Hepatocyte (in vitro differentiated cells): ENCODE measurements at regions not wholly inside any gene's neighbourhood (a gene's known extent, or its start where the extent isn't known, plus 50 kb on each side); places are given as distances from the start of the nearest gene placed in this dataset.

Source experiments
- DNase-seq: peaks from one replicate; pipeline ENCODE4 v3.0.0-alpha.2; 2016; ENCODE audit warnings: low spot score
- H2AFZ ChIP-seq: fragments of 200-600 bp; sonication (generic); 2 replicates; pipeline ENCODE4 v1.6.0; 2016; ENCODE audit warnings: antibody characterized with exemption, mild to moderate bottlenecking
- H3K27ac ChIP-seq: fragments of 200-600 bp; sonication (generic); 2 replicates; pipeline ENCODE4 v1.5.1; 2016; ENCODE audit warnings: mild to moderate bottlenecking
- H3K27me3 ChIP-seq: fragments of 200-600 bp; sonication (generic); 2 replicates; pipeline ENCODE4 v1.6.1; 2016
- H3K36me3 ChIP-seq: fragments of 200-600 bp; sonication (generic); replicated peaks from 2 replicates; pipeline ENCODE4 v1.5.1; 2016; ENCODE audit warnings: low read depth; ENCODE audit not compliant: insufficient read depth
- H3K4me1 ChIP-seq: fragments of 200-600 bp; sonication (generic); 2 replicates; pipeline ENCODE4 v1.5.1; 2016; ENCODE audit warnings: mild to moderate bottlenecking, moderate library complexity; ENCODE audit not compliant: insufficient read depth
- H3K4me2 ChIP-seq: fragments of 200-600 bp; sonication (generic); 2 replicates; pipeline ENCODE4 v1.6.0; 2016
- H3K4me3 ChIP-seq: fragments of 200-600 bp; sonication (generic); 2 replicates; pipeline ENCODE4 v1.5.1; 2016; ENCODE audit warnings: mild to moderate bottlenecking
- H3K79me2 ChIP-seq: fragments of 200-600 bp; sonication (generic); 2 replicates; pipeline ENCODE4 v1.6.0; 2017; ENCODE audit warnings: mild to moderate bottlenecking
- H3K9me2 ChIP-seq: fragments of 200-600 bp; sonication (generic); replicated peaks from 2 replicates; pipeline ENCODE4 v1.6.0; 2017; ENCODE audit warnings: mild to moderate bottlenecking; ENCODE audit not compliant: insufficient read depth
- H3K9me3 ChIP-seq: fragments of 200-600 bp; sonication (generic); 2 replicates; pipeline ENCODE4 v1.5.1; 2016; ENCODE audit warnings: low read depth, mild to moderate bottlenecking
- H4K20me1 ChIP-seq: fragments of 200-600 bp; sonication (generic); 2 replicates; pipeline ENCODE4 v1.6.0; 2016; ENCODE audit warnings: mild to moderate bottlenecking; ENCODE audit not compliant: insufficient read depth, poor library complexity, severe bottlenecking
- EZH2 ChIP-seq: fragments of 200-600 bp; sonication (generic); IDR thresholded peaks from 2 replicates; pipeline ENCODE4 v1.6.1; 2016; ENCODE audit warnings: antibody characterized with exemption, mild to moderate bottlenecking, borderline replicate concordance
- EZH2phosphoT487 ChIP-seq: fragments of 200-600 bp; sonication (generic); IDR thresholded peaks from one replicate; pipeline ENCODE4 v1.6.1; 2018; ENCODE audit warnings: antibody characterized with exemption, mild to moderate bottlenecking, low read depth, moderate library complexity; ENCODE audit not compliant: unreplicated experiment, severe bottlenecking
- WGBS: methylation state at CpG from one replicate; pipeline ENCODE4 v1.1.6; 2016; ENCODE audit warnings: low lambda C conversion rate; ENCODE audit errors: missing lambda C conversion rate; 5-methylcytosine and 5-hydroxymethylcytosine counted together
- TF ChIP-seq, protein P1 (sequence below): fragments of 200-600 bp; sonication (generic); IDR thresholded peaks from 2 replicates; pipeline ENCODE4 v1.5.1; 2016; ENCODE audit warnings: antibody characterized with exemption, mild to moderate bottlenecking; ENCODE audit not compliant: poor library complexity

DNA sequence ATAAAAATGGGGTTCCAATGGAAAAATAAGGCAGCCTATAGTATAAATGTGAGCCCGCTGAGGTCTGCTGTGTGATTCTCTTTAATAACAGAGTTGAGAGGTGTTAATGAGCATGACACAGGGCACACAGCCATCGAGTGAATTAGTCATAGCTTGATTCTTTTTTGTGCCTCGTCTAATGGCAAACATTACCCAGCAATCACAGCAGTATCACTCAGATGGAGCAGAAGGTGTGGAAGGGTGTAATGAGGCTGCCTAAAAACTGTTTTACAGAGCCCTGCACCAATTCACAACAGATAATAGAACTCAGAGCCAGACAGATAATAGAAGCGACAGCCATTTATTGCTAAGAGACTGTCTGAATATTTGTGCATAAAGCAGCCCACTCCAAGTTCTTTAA, 178.6 kb upstream of the TPRG1 start:
- Histone ChIP-seq H3K9me2 (no peaks in the 10 kb centered on the region), H3K27me3 (no peaks in the 10 kb centered on the region), H2AFZ (no peak overlapping the region), H3K4me2 (no peak overlapping the region), H3K9me3 (no peaks in the 10 kb centered on the region), H3K4me1 (no peaks in the 10 kb centered on the region), H3K4me3 (no peak overlapping the region), H4K20me1 (no peaks in the 10 kb centered on the region), H3K27ac (no peak overlapping the region), H3K79me2 (no peaks in the 10 kb centered on the region), H3K36me3 (no peaks in the 10 kb centered on the region)
- TF ChIP-seq, protein P1, sequence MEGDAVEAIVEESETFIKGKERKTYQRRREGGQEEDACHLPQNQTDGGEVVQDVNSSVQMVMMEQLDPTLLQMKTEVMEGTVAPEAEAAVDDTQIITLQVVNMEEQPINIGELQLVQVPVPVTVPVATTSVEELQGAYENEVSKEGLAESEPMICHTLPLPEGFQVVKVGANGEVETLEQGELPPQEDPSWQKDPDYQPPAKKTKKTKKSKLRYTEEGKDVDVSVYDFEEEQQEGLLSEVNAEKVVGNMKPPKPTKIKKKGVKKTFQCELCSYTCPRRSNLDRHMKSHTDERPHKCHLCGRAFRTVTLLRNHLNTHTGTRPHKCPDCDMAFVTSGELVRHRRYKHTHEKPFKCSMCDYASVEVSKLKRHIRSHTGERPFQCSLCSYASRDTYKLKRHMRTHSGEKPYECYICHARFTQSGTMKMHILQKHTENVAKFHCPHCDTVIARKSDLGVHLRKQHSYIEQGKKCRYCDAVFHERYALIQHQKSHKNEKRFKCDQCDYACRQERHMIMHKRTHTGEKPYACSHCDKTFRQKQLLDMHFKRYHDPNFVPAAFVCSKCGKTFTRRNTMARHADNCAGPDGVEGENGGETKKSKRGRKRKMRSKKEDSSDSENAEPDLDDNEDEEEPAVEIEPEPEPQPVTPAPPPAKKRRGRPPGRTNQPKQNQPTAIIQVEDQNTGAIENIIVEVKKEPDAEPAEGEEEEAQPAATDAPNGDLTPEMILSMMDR, result no peak
- no peak for TF ChIP-seq EZH2
- TF ChIP-seq EZH2phosphoT487, result no peak
- no peak for DNase-seq
- WGBS, result 84% methylated on average over 4 of the region's 4 CpGs

DNA sequence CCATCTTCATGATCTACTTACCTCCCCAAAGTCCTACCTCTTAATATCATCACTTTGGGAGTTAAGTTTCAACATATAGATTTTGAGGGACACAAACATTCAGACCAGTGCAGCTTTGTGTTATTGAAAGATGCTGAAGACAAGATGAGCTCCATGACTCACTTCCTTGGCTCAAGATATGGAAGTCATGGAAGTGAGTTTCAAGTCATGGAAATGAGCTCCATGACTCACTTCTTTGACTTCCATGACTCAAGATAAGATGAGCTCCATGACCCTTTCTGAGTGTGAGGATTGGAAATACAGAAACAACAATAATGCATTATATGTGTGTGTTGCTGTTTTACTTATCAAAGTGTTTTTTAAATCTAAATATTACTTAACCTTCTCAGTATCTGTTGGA, 170.2 kb upstream of the TPRG1 start:
- Histone ChIP-seq H3K4me1 (no peaks in the 10 kb centered on the region), H3K4me3 (no peak overlapping the region), H2AFZ (no peak overlapping the region), H3K27me3 (no peaks in the 10 kb centered on the region), H3K4me2 (no peak overlapping the region), H4K20me1 (no peaks in the 10 kb centered on the region), H3K9me3 (no peaks in the 10 kb centered on the region), H3K27ac (no peak overlapping the region), H3K79me2 (no peaks in the 10 kb centered on the region), H3K36me3 (no peaks in the 10 kb centered on the region), H3K9me2 (no peaks in the 10 kb centered on the region)
- TF ChIP-seq, protein P1, result no peak
- TF ChIP-seq EZH2 (no peak), EZH2phosphoT487 (no peak)
- no peak for DNase-seq

DNA sequence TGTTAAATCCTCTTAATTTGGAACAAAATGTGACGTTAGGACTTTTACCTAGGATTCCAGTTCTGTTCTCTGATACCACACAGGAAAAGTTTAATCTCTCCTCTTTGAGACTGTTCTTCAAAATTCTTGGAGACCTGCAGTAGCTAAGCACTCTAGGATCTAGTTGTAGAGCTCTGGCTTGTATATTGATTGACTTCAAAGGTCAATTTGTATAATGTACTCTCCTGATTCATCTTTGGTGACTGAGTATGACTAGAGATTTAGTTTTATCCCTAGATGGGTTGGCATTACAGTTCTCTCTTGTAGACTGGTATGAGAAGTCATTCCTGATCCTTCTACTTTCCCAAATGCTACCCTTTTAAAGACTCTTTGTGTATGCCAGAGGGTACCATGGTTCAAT, 168.4 kb upstream of the TPRG1 start:
- 79% methylated on average over 1 of the region's 1 CpG for WGBS
- H3K9me3 ChIP-seq, result no peaks in the 10 kb centered on the region

More for the DNA sequence above, 168.4 kb upstream of the TPRG1 start:
- Histone ChIP-seq H3K4me3 (no peak overlapping the region), H3K27me3 (no peaks in the 10 kb centered on the region), H2AFZ (no peak overlapping the region), H3K9me2 (no peaks in the 10 kb centered on the region), H3K4me1 (no peaks in the 10 kb centered on the region), H3K36me3 (no peaks in the 10 kb centered on the region), H3K27ac (no peak overlapping the region), H4K20me1 (no peaks in the 10 kb centered on the region), H3K79me2 (no peaks in the 10 kb centered on the region), H3K4me2 (no peak overlapping the region)
- TF ChIP-seq EZH2 (no peak), EZH2phosphoT487 (no peak)
- TF ChIP-seq, protein P1, result no peak
- no peak for DNase-seq
